ENCODE measurements at regions not wholly inside any gene's neighbourhood (a gene's known extent, or its start where the extent isn't known, plus 50 kb on each side); places are given as distances from the start of the nearest gene placed in this dataset.

GRCh38 chr3:177753451-177754155 is 556.3 kb upstream of the TBL1XR1 start:
- no peaks in the 10 kb centered on the region for H3K4me1 ChIP-seq (ENCODE audit: control insufficient read depth in 4 of 4, insufficient read depth in 4 of 4, low read length in 3 of 4)
- 65% methylated on average over 2 of the region's 2 CpGs for WGBS
- H3K4me3 ChIP-seq (ENCODE audit: low read depth in 1 of 3, low read length in 3 of 3) = no peak overlapping the region
- H3K9ac ChIP-seq (ENCODE audit: low read depth in 1 of 2, low read length in 2 of 2) = no peak overlapping the region
- no peaks in the 10 kb centered on the region for H3K9me3 ChIP-seq (ENCODE audit: control insufficient read depth in 4 of 4, low read length in 3 of 4)
- DNase-seq (ENCODE audit: low spot score) = no peak
- H3K36me3 ChIP-seq (ENCODE audit: control insufficient read depth in 4 of 4, insufficient read depth in 3 of 4, low read depth in 1 of 4, low read length in 3 of 4) = peaks cover 0 to 2% (median 0%) of the 10 kb centered on the region in 4 donors
- no peaks in the 10 kb centered on the region for H3K27me3 ChIP-seq (ENCODE audit: control insufficient read depth in 4 of 4, insufficient read depth in 4 of 4, low read length in 3 of 4)
- H3K27ac ChIP-seq (ENCODE audit: low read depth in 1 of 2, low read length in 2 of 2) = no peak overlapping the region
- TF ChIP-seq REST (IDR thresholded peaks at IDR 0.05) (no peak), JUND (IDR thresholded peaks at IDR 0.05) (no peak), FOXA1 (IDR thresholded peaks at IDR 0.05) (no peak), RAD21 (IDR thresholded peaks at IDR 0.05) (peak in 1 of 2 donors; percentile 49), ZBTB33 (IDR thresholded peaks at IDR 0.05) (no peak), GABPA (IDR thresholded peaks at IDR 0.05 in 1 of 2, conservative IDR thresholded peaks at IDR 0.05 in 1 of 2) (no peak), HNF4A (conservative IDR thresholded peaks at IDR 0.05) (no peak), TAF1 (conservative IDR thresholded peaks at IDR 0.05) (no peak), EGR1 (IDR thresholded peaks at IDR 0.05; ENCODE audit: low read depth in 2 of 2) (no peak), FOXA2 (IDR thresholded peaks at IDR 0.05) (no peak), NR2F2 (IDR thresholded peaks at IDR 0.05) (peak; percentile 87), SP1 (IDR thresholded peaks at IDR 0.05) (no peak), CTCF (IDR thresholded peaks at IDR 0.05; ENCODE audit: low read depth, low read length, missing input control) (no peak), YY1 (IDR thresholded peaks at IDR 0.05) (no peak), HNF4G (IDR thresholded peaks at IDR 0.05) (no peak), MAX (IDR thresholded peaks at IDR 0.05) (no peak), RXRA (IDR thresholded peaks at IDR 0.05) (peak in 1 of 2 donors; percentile 20), ATF3 (IDR thresholded peaks at IDR 0.05) (no peak)
